ENCODE measurements at regions not wholly inside any gene's neighbourhood (a gene's known extent, or its start where the extent isn't known, plus 50 kb on each side); places are given as distances from the start of the nearest gene placed in this dataset.

GRCh38 chr4:125693228-125693627, 378.5 kb downstream of the FAT4 start:
- DNase-seq (ENCODE audit: low spot score), result no peak

GRCh38 chr4:125702406-125702805, 387.7 kb downstream of the FAT4 start:
- no peak for DNase-seq (ENCODE audit: low spot score)

GRCh38 chr4:125703443-125703842, 388.7 kb downstream of the FAT4 start:
- DNase-seq (ENCODE audit: low spot score), result no peak

GRCh38 chr4:125704726-125705125, 390.0 kb downstream of the FAT4 start:
- DNase-seq (ENCODE audit: low spot score), result no peak

- no peak for DNase-seq (ENCODE audit: low spot score)
These were observed 390.9 kb downstream of the FAT4 start for GRCh38 chr4:125705681-125706080.

- no peak for DNase-seq (ENCODE audit: low spot score)
These were observed 392.6 kb downstream of the FAT4 start for GRCh38 chr4:125707397-125707796.

- no peak for DNase-seq (ENCODE audit: low spot score)
These were observed 396.0 kb downstream of the FAT4 start for GRCh38 chr4:125710766-125711165.

- no peak for DNase-seq (ENCODE audit: low spot score)
These were observed 399.3 kb downstream of the FAT4 start for GRCh38 chr4:125714049-125714448.

GRCh38 chr4:125714845-125715244, 400.1 kb downstream of the FAT4 start:
- DNase-seq (ENCODE audit: low spot score), result no peak

GRCh38 chr4:125719987-125720386, 405.2 kb downstream of the FAT4 start:
- no peak for DNase-seq (ENCODE audit: low spot score)

GRCh38 chr4:125722009-125722408, 407.3 kb downstream of the FAT4 start:
- DNase-seq (ENCODE audit: low spot score), result no peak

GRCh38 chr4:125725957-125726525, 411.3 kb downstream of the FAT4 start:
- DNase-seq (ENCODE audit: low spot score), result no peak

GRCh38 chr4:125727931-125728330, 413.2 kb downstream of the FAT4 start:
- DNase-seq (ENCODE audit: low spot score), result no peak

GRCh38 chr4:125728568-125728967, 413.8 kb downstream of the FAT4 start:
- no peak for DNase-seq (ENCODE audit: low spot score)

GRCh38 chr4:125729171-125729570, 414.4 kb downstream of the FAT4 start:
- DNase-seq (ENCODE audit: low spot score), result no peak

GRCh38 chr4:125732632-125733031, 417.9 kb downstream of the FAT4 start:
- DNase-seq (ENCODE audit: low spot score), result no peak

GRCh38 chr4:125734504-125734903, 419.7 kb downstream of the FAT4 start:
- no peak for DNase-seq (ENCODE audit: low spot score)

- DNase-seq (ENCODE audit: low spot score), result no peak
These were observed 420.3 kb downstream of the FAT4 start for GRCh38 chr4:125735102-125735501.

- no peak for DNase-seq (ENCODE audit: low spot score)
These were observed 421.3 kb downstream of the FAT4 start for GRCh38 chr4:125736057-125736456.

GRCh38 chr4:125739760-125740159, 425.0 kb downstream of the FAT4 start:
- DNase-seq (ENCODE audit: low spot score), result no peak

- no peak for DNase-seq (ENCODE audit: low spot score)
These were observed 427.2 kb downstream of the FAT4 start for GRCh38 chr4:125741825-125742452.

- no peak for DNase-seq (ENCODE audit: low spot score)
These were observed 430.2 kb downstream of the FAT4 start for GRCh38 chr4:125744891-125745364.

- no peak for DNase-seq (ENCODE audit: low spot score)
These were observed 434.6 kb downstream of the FAT4 start for GRCh38 chr4:125749354-125749753.

- DNase-seq (ENCODE audit: low spot score), result no peak
These were observed 435.6 kb downstream of the FAT4 start for GRCh38 chr4:125750399-125750798.

Data from Ammon's horn (tissue), 1 donor.